Trophoblast cell (in vitro differentiated cells and primary cell): ENCODE measurements at regions not wholly inside any gene's neighbourhood (a gene's known extent, or its start where the extent isn't known, plus 50 kb on each side); places are given as distances from the start of the nearest gene placed in this dataset.

Source experiments
- DNase-seq, 2 donors: peaks; one replicate each; pipeline ENCODE4 v3.0.0-alpha.2; 2016
- H2AFZ ChIP-seq: 2 replicates; pipeline ENCODE4 v1.6.1; 2013; ENCODE audit warnings: low read length, moderate library complexity, mild to moderate bottlenecking; ENCODE audit not compliant: insufficient read depth, poor library complexity
- H2AK5ac ChIP-seq: 2 replicates; pipeline ENCODE4 v1.6.1; 2013; ENCODE audit warnings: mild to moderate bottlenecking, low read length
- H2BK120ac ChIP-seq: 2 replicates; pipeline ENCODE4 v1.6.1; 2013; ENCODE audit warnings: low read length, mild to moderate bottlenecking, moderate library complexity; ENCODE audit not compliant: insufficient read depth, poor library complexity
- H2BK12ac ChIP-seq: 2 replicates; pipeline ENCODE4 v1.6.1; 2013; ENCODE audit warnings: mild to moderate bottlenecking, low read length, moderate library complexity
- H2BK5ac ChIP-seq: 2 replicates; pipeline ENCODE4 v1.6.1; 2013; ENCODE audit warnings: low read length, low read depth, moderate library complexity, mild to moderate bottlenecking; ENCODE audit not compliant: poor library complexity
- H3K14ac ChIP-seq: 2 replicates; pipeline ENCODE4 v1.6.1; 2013; ENCODE audit warnings: mild to moderate bottlenecking, low read length
- H3K18ac ChIP-seq: 2 replicates; pipeline ENCODE4 v1.6.1; 2013; ENCODE audit warnings: mild to moderate bottlenecking, low read length
- H3K23ac ChIP-seq: 2 replicates; pipeline ENCODE4 v1.6.1; 2013; ENCODE audit warnings: low read length
- H3K27ac ChIP-seq: 2 replicates; pipeline ENCODE4 v1.5.1; 2013; ENCODE audit warnings: low read depth, mild to moderate bottlenecking, inconsistent platforms, low read length, moderate library complexity
- H3K27me3 ChIP-seq: 2 replicates; pipeline ENCODE4 v1.6.1; 2013; ENCODE audit warnings: inconsistent platforms, mild to moderate bottlenecking, low read length, moderate library complexity; ENCODE audit not compliant: insufficient read depth
- H3K36me3 ChIP-seq, 2 experiments: 1 replicate in 1 of 2; 2 replicates in 1 of 2; pipeline ENCODE4 v1.6.1; 2013; ENCODE audit warnings: low read length in 2 of 2, mild to moderate bottlenecking in 2 of 2, moderate library complexity in 1 of 2; ENCODE audit not compliant: insufficient read depth in 2 of 2, control insufficient read depth in 1 of 2
- H3K4ac ChIP-seq: 2 replicates; pipeline ENCODE4 v1.6.1; 2013; ENCODE audit warnings: low read depth, mild to moderate bottlenecking, low read length, moderate library complexity
- H3K4me1 ChIP-seq, 2 experiments: 1 replicate in 1 of 2; 2 replicates in 1 of 2; pipeline ENCODE4 v1.6.1; 2013; ENCODE audit warnings: low read length in 2 of 2, mild to moderate bottlenecking in 2 of 2, moderate library complexity in 1 of 2; ENCODE audit not compliant: insufficient read depth in 2 of 2, control insufficient read depth in 1 of 2
- H3K4me2 ChIP-seq: 2 replicates; pipeline ENCODE4 v1.6.1; 2013; ENCODE audit warnings: inconsistent platforms, mild to moderate bottlenecking, low read length, moderate library complexity
- H3K4me3 ChIP-seq: 2 replicates; pipeline ENCODE4 v1.5.1; 2013; ENCODE audit warnings: mild to moderate bottlenecking, low read depth, low read length, inconsistent platforms
- H3K79me1 ChIP-seq: one replicate; pipeline ENCODE4 v1.6.1; 2013; ENCODE audit warnings: low read length
- H3K79me2 ChIP-seq: 2 replicates; pipeline ENCODE4 v1.6.1; 2013; ENCODE audit warnings: low read length, mild to moderate bottlenecking; ENCODE audit not compliant: control insufficient read depth, insufficient read depth, poor library complexity
- H3K9ac ChIP-seq: 2 replicates; pipeline ENCODE4 v1.6.1; 2013; ENCODE audit warnings: mild to moderate bottlenecking, low read length
- H3K9me3 ChIP-seq: 2 replicates; pipeline ENCODE4 v1.6.1; 2013; ENCODE audit warnings: low read depth, mild to moderate bottlenecking, control low read depth, inconsistent platforms, low read length; ENCODE audit not compliant: insufficient read depth
- H4K12ac ChIP-seq: 2 replicates; pipeline ENCODE4 v1.6.1; 2013; ENCODE audit warnings: low read depth, mild to moderate bottlenecking, low read length, moderate library complexity
- H4K8ac ChIP-seq: 2 replicates; pipeline ENCODE4 v1.6.1; 2013; ENCODE audit warnings: low read depth, mild to moderate bottlenecking, low read length, moderate library complexity
- H4K91ac ChIP-seq: one replicate; pipeline ENCODE4 v1.6.1; 2013; ENCODE audit warnings: low read depth, mild to moderate bottlenecking, low read length, moderate library complexity
- WGBS: extraction: QIAGEN DNeasy Blood & Tissue Kit; methylation state at CpG from one replicate; pipeline ENCODE4 v1.1.7; 2013; ENCODE audit warnings: missing lambda C conversion rate; ENCODE audit not compliant: insufficient read length, insufficient coverage; ENCODE audit errors: extremely low coverage; 5-methylcytosine and 5-hydroxymethylcytosine counted together

GRCh38 chr3:81434161-81434560 lies 327.3 kb downstream of the GBE1 start:
- H3K36me3 ChIP-seq, result no peaks in the 10 kb centered on the region
- no CpG with 5 or more reads among the region's 3 CpGs for WGBS
- no peak for DNase-seq
- H3K18ac ChIP-seq, result no peak overlapping the region
- H3K27ac ChIP-seq, result no peak overlapping the region
- no peaks in the 10 kb centered on the region for H3K79me2 ChIP-seq
- H3K27me3 ChIP-seq, result no peaks in the 10 kb centered on the region
- no peak overlapping the region for H2AFZ ChIP-seq
- H2BK120ac ChIP-seq, result no peak overlapping the region
- H3K9me3 ChIP-seq, result no peaks in the 10 kb centered on the region
- H2BK5ac ChIP-seq, result no peak overlapping the region
- H4K91ac ChIP-seq, result no peak overlapping the region
- H3K23ac ChIP-seq, result no peak overlapping the region
- H3K9ac ChIP-seq, result no peak overlapping the region
- no peak overlapping the region for H2AK5ac ChIP-seq
- H3K4me1 ChIP-seq, result peaks cover 0 to 3% of the 10 kb centered on the region in 2 experiments
- no peak overlapping the region for H4K8ac ChIP-seq
- no peak overlapping the region for H2BK12ac ChIP-seq
- H3K4me3 ChIP-seq, result no peak overlapping the region
- H3K79me1 ChIP-seq, result no peaks in the 10 kb centered on the region
- H3K4ac ChIP-seq, result no peak overlapping the region
- no peak overlapping the region for H4K12ac ChIP-seq
- H3K4me2 ChIP-seq, result no peak overlapping the region
- no peak overlapping the region for H3K14ac ChIP-seq

GRCh38 chr3:81433675-81434074 lies 327.8 kb downstream of the GBE1 start:
- no peak overlapping the region for H3K23ac ChIP-seq
- H3K14ac ChIP-seq, result no peak overlapping the region
- no peak overlapping the region for H4K12ac ChIP-seq
- no peak overlapping the region for H3K27ac ChIP-seq
- no peaks in the 10 kb centered on the region for H3K27me3 ChIP-seq
- no peak overlapping the region for H3K4me2 ChIP-seq
- no peak overlapping the region for H2BK120ac ChIP-seq
- H3K4me3 ChIP-seq, result no peak overlapping the region
- no peak overlapping the region for H3K18ac ChIP-seq
- H2AFZ ChIP-seq, result no peak overlapping the region
- H3K4ac ChIP-seq, result no peak overlapping the region
- H4K91ac ChIP-seq, result no peak overlapping the region
- peaks cover 0 to 3% of the 10 kb centered on the region in 2 experiments for H3K4me1 ChIP-seq
- no peak overlapping the region for H2AK5ac ChIP-seq
- H3K9me3 ChIP-seq, result no peaks in the 10 kb centered on the region
- no peaks in the 10 kb centered on the region for H3K79me1 ChIP-seq
- H3K36me3 ChIP-seq, result no peaks in the 10 kb centered on the region
- WGBS, result no CpG with 5 or more reads among the region's 3 CpGs
- DNase-seq, result no peak
- no peaks in the 10 kb centered on the region for H3K79me2 ChIP-seq
- H2BK5ac ChIP-seq, result no peak overlapping the region
- H3K9ac ChIP-seq, result no peak overlapping the region
- H2BK12ac ChIP-seq, result no peak overlapping the region
- H4K8ac ChIP-seq, result no peak overlapping the region

- no CpG with 5 or more reads among the region's 2 CpGs for WGBS
- no peak overlapping the region for H3K27ac ChIP-seq
- no peak overlapping the region for H3K4me3 ChIP-seq
- H3K27me3 ChIP-seq, result no peaks in the 10 kb centered on the region
- no peak overlapping the region for H3K9ac ChIP-seq
- no peak for DNase-seq
- no peak overlapping the region for H4K12ac ChIP-seq
- no peaks in the 10 kb centered on the region for H3K9me3 ChIP-seq
- H3K4ac ChIP-seq, result no peak overlapping the region
- H3K23ac ChIP-seq, result no peak overlapping the region
- no peaks in the 10 kb centered on the region for H3K79me2 ChIP-seq
- no peak overlapping the region for H2AFZ ChIP-seq
- no peak overlapping the region for H2AK5ac ChIP-seq
- no peak overlapping the region for H3K4me2 ChIP-seq
- no peaks in the 10 kb centered on the region for H3K4me1 ChIP-seq
- H3K14ac ChIP-seq, result no peak overlapping the region
- no peaks in the 10 kb centered on the region for H3K36me3 ChIP-seq
- H3K79me1 ChIP-seq, result no peaks in the 10 kb centered on the region
- H2BK5ac ChIP-seq, result no peak overlapping the region
- H4K8ac ChIP-seq, result no peak overlapping the region
- no peak overlapping the region for H4K91ac ChIP-seq
- H2BK12ac ChIP-seq, result no peak overlapping the region
- H3K18ac ChIP-seq, result no peak overlapping the region
- H2BK120ac ChIP-seq, result no peak overlapping the region
Observed at GRCh38 chr3:81432456-81432855, 329.0 kb downstream of the GBE1 start.

DNA sequence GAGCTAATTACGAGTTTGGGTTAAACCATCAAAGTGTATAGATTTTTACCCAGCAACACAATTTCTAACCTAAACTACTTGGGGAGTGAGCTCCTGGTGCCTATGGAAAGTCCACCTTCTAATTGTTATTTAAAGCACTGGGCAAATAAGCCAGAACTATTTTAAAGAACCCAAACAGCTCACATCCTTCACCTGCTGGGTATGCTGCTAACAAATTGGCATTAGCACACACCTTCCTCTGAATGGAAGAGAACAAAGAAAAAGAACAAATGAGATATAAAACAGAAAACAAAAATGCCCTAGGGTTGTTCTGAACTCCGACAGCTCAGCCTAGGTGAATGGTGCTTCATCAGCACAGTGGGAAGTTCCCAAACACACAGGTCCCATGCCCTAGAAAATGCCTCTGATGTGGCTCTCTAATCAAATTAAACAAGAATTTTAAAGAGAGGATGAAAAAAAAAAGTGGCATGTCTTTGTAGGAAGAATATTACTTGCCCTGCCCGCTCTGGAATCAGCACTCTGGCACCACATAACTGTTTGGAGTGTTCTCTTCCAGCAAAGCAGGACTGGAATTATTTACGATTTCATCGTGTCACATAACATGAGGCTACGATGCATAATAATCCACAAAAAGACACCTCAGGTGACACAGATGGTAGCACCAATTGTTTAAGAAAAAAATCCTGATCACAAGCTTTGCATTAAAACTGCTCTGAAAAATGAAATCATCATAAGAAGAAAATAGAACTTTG lies 334.4 kb downstream of the GBE1 start:
- H3K79me2 ChIP-seq, result no peaks in the 10 kb centered on the region
- H4K8ac ChIP-seq, result no peak overlapping the region
- H2BK5ac ChIP-seq, result no peak overlapping the region
- H2AFZ ChIP-seq, result no peak overlapping the region
- no peak overlapping the region for H3K4me3 ChIP-seq
- no peak overlapping the region for H3K18ac ChIP-seq
- H2AK5ac ChIP-seq, result no peak overlapping the region
- no peak for DNase-seq
- no peaks in the 10 kb centered on the region for H3K27me3 ChIP-seq
- no peaks in the 10 kb centered on the region for H3K9me3 ChIP-seq
- H4K91ac ChIP-seq, result no peak overlapping the region
- H2BK120ac ChIP-seq, result no peak overlapping the region
- no peak overlapping the region for H3K27ac ChIP-seq
- WGBS, result no CpG with 5 or more reads among the region's 6 CpGs
- no peaks in the 10 kb centered on the region for H3K4me1 ChIP-seq
- H3K36me3 ChIP-seq, result no peaks in the 10 kb centered on the region
- H3K79me1 ChIP-seq, result no peaks in the 10 kb centered on the region
- no peak overlapping the region for H2BK12ac ChIP-seq
- H3K9ac ChIP-seq, result no peak overlapping the region
- H3K23ac ChIP-seq, result no peak overlapping the region
- no peak overlapping the region for H3K4ac ChIP-seq
- no peak overlapping the region for H3K14ac ChIP-seq
- no peak overlapping the region for H3K4me2 ChIP-seq
- no peak overlapping the region for H4K12ac ChIP-seq
